Right atrium auricular region (tissue), 2 donors: ENCODE measurements at regions not wholly inside any gene's neighbourhood (a gene's known extent, or its start where the extent isn't known, plus 50 kb on each side); places are given as distances from the start of the nearest gene placed in this dataset.

Experiments
- DNase-seq: peaks from one replicate; pipeline ENCODE4 v3.0.0-alpha.2; 2019; ENCODE audit warnings: low spot score
- H3K27ac ChIP-seq, 2 donors: fragments of 200-600 bp; sonication (generic); 1 replicate in 1 of 2; 2 replicates in 1 of 2; pipeline ENCODE4 v1.5.1; 2016 to 2019
- H3K27me3 ChIP-seq, 2 donors: fragments of 200-600 bp; sonication (generic); one replicate each; pipeline versions ENCODE4 v1.5.1 to v1.6.0; 2017 to 2019
- H3K36me3 ChIP-seq: fragments of 200-600 bp; sonication (generic); one replicate; pipeline ENCODE4 v1.5.1; 2016
- H3K4me1 ChIP-seq, 2 donors: fragments of 200-600 bp; sonication (generic); one replicate each; pipeline versions ENCODE4 v1.5.1 to v1.6.0; 2017 to 2019
- H3K4me3 ChIP-seq, 2 donors: fragments of 200-600 bp; sonication (generic); 1 replicate in 1 of 2; 2 replicates in 1 of 2; pipeline ENCODE4 v1.5.1; 2017 to 2019; ENCODE audit warnings: mild to moderate bottlenecking in 1 of 2, moderate library complexity in 1 of 2
- H3K9me3 ChIP-seq, 2 donors: fragments of 200-600 bp; sonication (generic); one replicate each; pipeline ENCODE4 v1.5.1; 2019
- CTCF ChIP-seq, 2 donors: fragments of 200-600 bp; sonication (generic); IDR thresholded peaks; one replicate each; pipeline ENCODE4 v1.5.1; 2019; ENCODE audit warnings: antibody characterized with exemption in 2 of 2

GRCh38 chr9:75532233-75533050, 358.0 kb upstream of the PCSK5 start:
- no peak for TF ChIP-seq CTCF (IDR thresholded peaks at IDR 0.05)
- H3K27ac ChIP-seq: no peak overlapping the region
- H3K27me3 ChIP-seq: no peaks in the 10 kb centered on the region
- no peaks in the 10 kb centered on the region for H3K4me1 ChIP-seq
- H3K9me3 ChIP-seq: no peaks in the 10 kb centered on the region
- DNase-seq: no peak
- H3K4me3 ChIP-seq: no peak overlapping the region
- no peaks in the 10 kb centered on the region for H3K36me3 ChIP-seq

GRCh38 chr9:75539523-75539922, 350.9 kb upstream of the PCSK5 start:
- H3K4me1 ChIP-seq: no peaks in the 10 kb centered on the region
- no peaks in the 10 kb centered on the region for H3K9me3 ChIP-seq
- H3K27me3 ChIP-seq: no peaks in the 10 kb centered on the region
- no peaks in the 10 kb centered on the region for H3K36me3 ChIP-seq
- no peak overlapping the region for H3K4me3 ChIP-seq
- no peak for DNase-seq
- no peak for TF ChIP-seq CTCF (IDR thresholded peaks at IDR 0.05)
- H3K27ac ChIP-seq: no peak overlapping the region

- TF ChIP-seq CTCF (IDR thresholded peaks at IDR 0.05): no peak
- DNase-seq: no peak
- H3K27ac ChIP-seq: no peak overlapping the region
- no peak overlapping the region for H3K4me3 ChIP-seq
- H3K4me1 ChIP-seq: no peaks in the 10 kb centered on the region
- no peaks in the 10 kb centered on the region for H3K9me3 ChIP-seq
- H3K27me3 ChIP-seq: no peaks in the 10 kb centered on the region
- H3K36me3 ChIP-seq: no peaks in the 10 kb centered on the region
Measured at GRCh38 chr9:75540185-75540584, 350.3 kb upstream of the PCSK5 start.

- no peaks in the 10 kb centered on the region for H3K9me3 ChIP-seq
- H3K27me3 ChIP-seq: no peaks in the 10 kb centered on the region
- no peak for DNase-seq
- no peak overlapping the region for H3K27ac ChIP-seq
- TF ChIP-seq CTCF (IDR thresholded peaks at IDR 0.05): no peak
- H3K4me1 ChIP-seq: no peaks in the 10 kb centered on the region
- H3K36me3 ChIP-seq: no peaks in the 10 kb centered on the region
- H3K4me3 ChIP-seq: no peak overlapping the region
Measured at GRCh38 chr9:75541734-75542133, 348.7 kb upstream of the PCSK5 start.

- no peak for DNase-seq
- no peaks in the 10 kb centered on the region for H3K9me3 ChIP-seq
- TF ChIP-seq CTCF (IDR thresholded peaks at IDR 0.05): no peak
- no peaks in the 10 kb centered on the region for H3K36me3 ChIP-seq
- no peaks in the 10 kb centered on the region for H3K27me3 ChIP-seq
- no peaks in the 10 kb centered on the region for H3K4me1 ChIP-seq
- H3K27ac ChIP-seq: no peak overlapping the region
- H3K4me3 ChIP-seq: no peak overlapping the region
Measured at GRCh38 chr9:75544815-75545214, 345.7 kb upstream of the PCSK5 start.

GRCh38 chr9:75545287-75545686, 345.2 kb upstream of the PCSK5 start:
- H3K27ac ChIP-seq: no peak overlapping the region
- TF ChIP-seq CTCF (IDR thresholded peaks at IDR 0.05): no peak
- no peak overlapping the region for H3K4me3 ChIP-seq
- DNase-seq: no peak
- no peaks in the 10 kb centered on the region for H3K4me1 ChIP-seq
- H3K27me3 ChIP-seq: no peaks in the 10 kb centered on the region
- H3K36me3 ChIP-seq: no peaks in the 10 kb centered on the region
- H3K9me3 ChIP-seq: no peaks in the 10 kb centered on the region
